Adrenal gland (tissue), 9 donors: ENCODE measurements at regions not wholly inside any gene's neighbourhood (a gene's known extent, or its start where the extent isn't known, plus 50 kb on each side); places are given as distances from the start of the nearest gene placed in this dataset.

Source experiments
- DNase-seq, 7 donors: peaks; one replicate each; pipeline ENCODE4 v3.0.0-alpha.2; 2019 to 2020
- H3K27ac ChIP-seq, 5 donors: fragments of 200-600 bp; sonication (generic) in 4 of 5; 1 replicate in 3 of 5; 2 replicates in 2 of 5; pipeline versions ENCODE4 v1.5.1 to v1.8.0; 2016 to 2020; ENCODE audit warnings: mild to moderate bottlenecking in 1 of 5
- H3K27me3 ChIP-seq: fragments of 200-600 bp; 2 replicates; pipeline ENCODE4 v1.8.0; 2021
- H3K36me3 ChIP-seq, 2 donors: fragments of 200-600 bp; replicated peaks in 1 of 2; 1 replicate in 1 of 2; 2 replicates in 1 of 2; pipeline versions ENCODE4 v1.5.1 to v1.8.0; 2018 to 2022
- H3K4me1 ChIP-seq, 2 donors: fragments of 200-600 bp; replicated peaks in 1 of 2; 1 replicate in 1 of 2; 2 replicates in 1 of 2; pipeline versions ENCODE4 v1.5.1 to v1.8.0; 2018 to 2021
- H3K4me3 ChIP-seq, 4 donors: fragments of 200-600 bp; sonication (generic) in 3 of 4; one replicate each; pipeline ENCODE4 v1.5.1; 2016 to 2018
- H3K9me3 ChIP-seq, 3 donors: fragments of 200-600 bp; sonication (generic) in 1 of 3; replicated peaks in 1 of 3; 1 replicate in 2 of 3; 2 replicates in 1 of 3; pipeline versions ENCODE4 v1.5.1 to v1.8.0; 2016 to 2021
- POLR2A ChIP-seq, 2 donors: fragments of 450-650 bp; IDR thresholded peaks; one replicate each; pipeline ENCODE4 v1.6.1; 2017; ENCODE audit warnings: antibody characterized with exemption in 2 of 2, mild to moderate bottlenecking in 2 of 2, moderate library complexity in 1 of 2
- WGBS, 4 donors: extraction: QIAGEN DNeasy Blood & Tissue Kit in 2 of 4; methylation state at CpG; one replicate each; pipeline versions ENCODE4 v1.1.5 to v1.1.7; 2013 to 2017; 5-methylcytosine and 5-hydroxymethylcytosine counted together
- intact Hi-C, 2 donors: fragments of 100-400 bp; cut with DNase I; formaldehyde crosslinking; loops; one replicate each; pipeline versions ENCODE4 v1.14.1 to v1.15.0; 2022 to 2023
- TF ChIP-seq, protein P1 (sequence below), 6 experiments: fragments of 450-650 bp in 4 of 6; fragments of 200-600 bp in 2 of 6; sonication (generic) in 1 of 6; IDR thresholded peaks; 1 replicate in 5 of 6; 2 replicates in 1 of 6; pipeline versions ENCODE4 v1.5.1 to v1.8.0; 2016 to 2021; ENCODE audit warnings: antibody characterized with exemption in 6 of 6, mild to moderate bottlenecking in 2 of 6, moderate library complexity in 1 of 6
- donor health status: healthy with polysubstance abuse.
- donor health status: Bipolar disorder and iron deficiency.
- donor health status: DM: yes; HTN: yes; CAD: no.
- donor health status: DM: no; HTN: no; CAD: no.
- donor health status: DM: no; HTN: no; CAD: no.

DNA sequence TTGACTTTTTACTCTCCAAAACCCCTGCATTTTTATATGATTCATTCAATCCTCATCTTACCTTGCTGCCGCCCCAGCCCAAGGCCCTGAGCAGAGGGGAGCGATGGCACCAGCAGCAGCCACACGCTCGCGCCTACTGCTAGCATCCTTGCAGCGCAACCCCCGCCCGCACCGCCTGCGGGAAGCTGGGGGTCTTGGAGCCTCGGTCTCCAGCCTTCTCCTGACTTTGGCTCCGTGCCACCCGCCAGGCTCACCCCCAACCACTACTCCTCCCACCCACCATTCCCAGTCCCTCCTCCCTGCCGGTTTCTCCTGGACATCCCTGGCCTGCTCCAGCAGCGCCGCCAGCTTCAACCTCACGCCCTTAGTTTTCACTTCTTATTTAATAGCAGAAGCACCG lies 76.6 kb downstream of the RPE65 start:
- Histone ChIP-seq H3K4me1 (peaks cover 11 to 26% of the 10 kb centered on the region in 2 donors), H3K36me3 (no peaks in the 10 kb centered on the region), H3K4me3 (no peak overlapping the region), H3K9me3 (no peaks in the 10 kb centered on the region), H3K27me3 (no peaks in the 10 kb centered on the region), H3K27ac (no peak overlapping the region)
- no peak for TF ChIP-seq POLR2A (IDR thresholded peaks at IDR 0.05)
- TF ChIP-seq, protein P1, sequence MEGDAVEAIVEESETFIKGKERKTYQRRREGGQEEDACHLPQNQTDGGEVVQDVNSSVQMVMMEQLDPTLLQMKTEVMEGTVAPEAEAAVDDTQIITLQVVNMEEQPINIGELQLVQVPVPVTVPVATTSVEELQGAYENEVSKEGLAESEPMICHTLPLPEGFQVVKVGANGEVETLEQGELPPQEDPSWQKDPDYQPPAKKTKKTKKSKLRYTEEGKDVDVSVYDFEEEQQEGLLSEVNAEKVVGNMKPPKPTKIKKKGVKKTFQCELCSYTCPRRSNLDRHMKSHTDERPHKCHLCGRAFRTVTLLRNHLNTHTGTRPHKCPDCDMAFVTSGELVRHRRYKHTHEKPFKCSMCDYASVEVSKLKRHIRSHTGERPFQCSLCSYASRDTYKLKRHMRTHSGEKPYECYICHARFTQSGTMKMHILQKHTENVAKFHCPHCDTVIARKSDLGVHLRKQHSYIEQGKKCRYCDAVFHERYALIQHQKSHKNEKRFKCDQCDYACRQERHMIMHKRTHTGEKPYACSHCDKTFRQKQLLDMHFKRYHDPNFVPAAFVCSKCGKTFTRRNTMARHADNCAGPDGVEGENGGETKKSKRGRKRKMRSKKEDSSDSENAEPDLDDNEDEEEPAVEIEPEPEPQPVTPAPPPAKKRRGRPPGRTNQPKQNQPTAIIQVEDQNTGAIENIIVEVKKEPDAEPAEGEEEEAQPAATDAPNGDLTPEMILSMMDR (IDR thresholded peaks at IDR 0.05) = no peak
- no peak for DNase-seq
- whole genome bisulfite sequencing, 4 donors = 96 to 98% (median 97%) methylated on average over 18 of the region's 18 CpGs
- intact Hi-C loops = no loop called here

DNA sequence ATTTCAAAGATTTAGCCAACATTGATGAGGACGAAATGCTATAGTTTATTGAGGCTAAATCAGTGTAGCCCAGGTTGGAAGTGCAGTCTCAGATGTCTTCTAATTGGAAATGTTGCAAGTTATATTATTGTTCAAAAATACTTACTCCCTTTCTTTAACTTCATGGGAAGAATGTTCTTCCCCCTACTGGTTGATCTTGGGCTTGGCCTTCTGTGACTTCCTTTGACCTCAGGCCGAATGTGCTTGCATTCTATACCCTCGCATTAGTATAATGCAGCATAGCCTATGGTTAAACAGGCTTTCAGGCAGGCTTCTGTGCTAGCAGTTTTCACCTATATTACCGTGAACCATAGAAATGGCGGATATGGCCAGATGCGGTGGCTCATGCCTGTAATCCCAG lies 77.3 kb downstream of the RPE65 start:
- H3K4me1 ChIP-seq = peaks cover 11 to 20% of the 10 kb centered on the region in 2 donors
- DNase-seq = no peak
- H3K36me3 ChIP-seq = no peaks in the 10 kb centered on the region
- H3K27me3 ChIP-seq = no peaks in the 10 kb centered on the region
- TF ChIP-seq POLR2A (IDR thresholded peaks at IDR 0.05) = no peak
- TF ChIP-seq, protein P1 (IDR thresholded peaks at IDR 0.05) = no peak
- WGBS, 4 donors = 93 to 96% (median 95%) methylated on average over 6 of the region's 6 CpGs
- intact Hi-C loops = no loop called here
- H3K9me3 ChIP-seq = no peaks in the 10 kb centered on the region
- H3K27ac ChIP-seq = no peak overlapping the region
- H3K4me3 ChIP-seq = no peak overlapping the region

DNA sequence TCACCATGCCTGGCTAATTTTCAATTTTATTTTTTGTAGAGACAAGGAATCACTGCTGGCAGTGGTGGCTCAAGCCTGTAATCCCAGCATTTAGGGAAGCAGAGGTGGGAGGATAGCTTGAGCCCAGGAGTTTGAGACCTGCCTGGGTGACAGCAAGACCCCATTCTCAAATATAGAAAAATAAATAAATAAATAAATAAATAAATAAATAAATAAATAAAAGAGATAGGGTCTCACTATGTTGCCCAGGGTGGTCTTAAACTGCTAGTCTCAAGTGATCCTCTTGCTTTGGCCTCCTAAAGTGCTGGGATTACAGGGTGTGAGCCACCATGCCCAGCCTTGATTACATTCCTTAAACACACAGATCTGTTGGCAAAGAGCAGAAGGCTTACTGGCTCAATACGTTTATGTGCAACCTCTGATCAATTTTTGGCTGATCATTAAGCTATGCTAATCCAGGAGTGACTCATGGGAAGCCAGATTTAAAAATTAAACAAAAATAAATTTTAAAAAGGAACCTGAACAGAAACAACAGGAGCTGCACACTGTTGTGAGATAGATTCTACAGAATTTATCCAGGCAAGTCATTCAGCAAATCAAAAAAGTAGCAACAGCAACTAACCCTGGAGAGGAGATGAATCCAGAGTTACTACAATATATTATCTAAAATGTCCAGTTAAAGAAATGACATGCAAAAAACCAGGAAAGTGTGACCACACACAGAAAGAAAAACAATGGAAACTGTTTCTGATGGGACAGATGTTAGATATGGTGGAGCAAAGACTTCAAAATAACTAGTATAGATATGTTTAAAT lies 79.4 kb downstream of the RPE65 start:
- TF ChIP-seq, protein P1 (IDR thresholded peaks at IDR 0.05) = no peak
- Histone ChIP-seq H3K27ac (no peak overlapping the region), H3K4me1 (peaks cover 0 to 3% of the 10 kb centered on the region in 2 donors), H3K36me3 (no peaks in the 10 kb centered on the region), H3K4me3 (no peak overlapping the region), H3K27me3 (no peaks in the 10 kb centered on the region), H3K9me3 (no peaks in the 10 kb centered on the region)
- no peak for DNase-seq
- WGBS, 4 donors = 33 to 54% (median 45%) methylated on average over 1 of the region's 1 CpG
- intact Hi-C loops = no loop called here

DNA sequence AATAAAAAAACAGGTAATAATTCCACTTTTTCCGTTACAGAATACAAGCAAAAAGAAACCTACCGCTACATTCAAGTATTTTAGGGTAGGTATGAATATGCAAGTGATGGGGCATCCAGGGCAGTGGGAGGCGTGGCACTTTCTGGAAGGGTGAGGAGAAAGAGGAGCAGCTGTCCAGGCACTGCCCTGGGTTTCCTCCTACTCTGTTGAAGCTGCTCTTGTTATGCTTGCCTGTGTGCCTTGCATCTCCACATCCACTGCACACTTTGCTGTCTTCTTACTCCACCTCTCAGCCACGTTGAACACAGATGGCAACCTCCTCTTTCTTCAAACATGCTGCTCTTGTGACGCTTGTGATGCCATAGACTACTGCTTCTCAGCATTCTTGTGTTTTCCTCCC lies 83.2 kb downstream of the RPE65 start:
- H3K9me3 ChIP-seq = no peaks in the 10 kb centered on the region
- no peak overlapping the region for H3K27ac ChIP-seq
- H3K4me3 ChIP-seq = no peak overlapping the region
- H3K4me1 ChIP-seq = no peaks in the 10 kb centered on the region
- H3K27me3 ChIP-seq = no peaks in the 10 kb centered on the region
- H3K36me3 ChIP-seq = no peaks in the 10 kb centered on the region
- WGBS, 4 donors = 92 to 97% (median 93%) methylated on average over 5 of the region's 5 CpGs
- no peak for TF ChIP-seq POLR2A (IDR thresholded peaks at IDR 0.05)
- TF ChIP-seq, protein P1 (IDR thresholded peaks at IDR 0.05) = no peak
- intact Hi-C loops = no loop called here
- DNase-seq = no peak
